Sigmoid colon (tissue), 4 donors: ENCODE measurements at regions not wholly inside any gene's neighbourhood (a gene's known extent, or its start where the extent isn't known, plus 50 kb on each side); places are given as distances from the start of the nearest gene placed in this dataset.

Experiments
- EP300 ChIP-seq, 4 donors: sonication (generic); formaldehyde crosslinking; IDR thresholded peaks; one replicate each; pipeline ENCODE4 v1.6.1; 2017; ENCODE audit warnings: antibody characterized with exemption in 4 of 4
- POLR2A ChIP-seq, 2 donors: fragments of 450-650 bp; IDR thresholded peaks; one replicate each; pipeline ENCODE4 v1.6.1; 2016; ENCODE audit warnings: antibody characterized with exemption in 2 of 2, mild to moderate bottlenecking in 2 of 2, moderate library complexity in 2 of 2
- POLR2AphosphoS5 ChIP-seq, 4 donors: sonication (generic); formaldehyde crosslinking; IDR thresholded peaks; one replicate each; pipeline ENCODE4 v1.6.1; 2017; ENCODE audit warnings: antibody characterized with exemption in 4 of 4
- TF ChIP-seq, protein P1 (sequence below), 4 experiments: fragments of 450-650 bp in 3 of 4; fragments of 200-600 bp in 1 of 4; IDR thresholded peaks; one replicate each; pipeline ENCODE4 v1.5.1; 2016 to 2019; ENCODE audit warnings: antibody characterized with exemption in 4 of 4, mild to moderate bottlenecking in 3 of 4, moderate library complexity in 2 of 4

DNA sequence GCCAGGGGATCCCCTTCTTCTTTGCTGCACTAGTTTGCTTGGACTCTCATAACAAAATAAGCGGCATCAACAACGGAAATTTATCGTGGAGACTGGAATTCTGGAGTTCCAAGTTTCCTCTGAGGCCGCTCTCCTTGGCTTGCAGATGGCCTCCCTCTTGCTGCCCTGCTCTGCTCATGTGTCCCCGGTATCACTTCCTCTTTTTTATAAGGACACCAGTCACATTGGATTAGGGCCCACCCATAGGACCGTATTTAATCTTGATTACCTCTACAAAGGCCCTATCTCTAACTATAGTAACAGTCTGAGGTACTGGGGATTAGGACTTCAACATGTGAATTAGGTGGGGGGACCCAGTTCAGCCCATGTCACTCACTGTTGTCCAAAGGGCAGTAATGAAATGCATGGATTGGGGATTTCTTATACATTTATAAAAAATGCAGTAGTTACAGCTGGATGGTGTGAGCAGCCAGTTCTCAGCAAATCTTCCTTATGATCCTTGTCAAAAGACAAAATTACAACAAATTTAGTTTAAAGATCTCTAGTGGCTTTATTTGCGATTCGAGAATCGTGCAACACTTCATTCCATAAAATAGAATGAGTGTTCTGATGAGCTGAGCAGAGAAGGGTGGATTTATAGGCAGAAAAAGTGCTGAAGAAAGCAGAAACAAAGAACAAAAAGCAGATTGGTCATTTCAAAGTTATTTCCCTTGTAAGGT is 59.3 kb upstream of the AKAP12 start:
- TF ChIP-seq, protein P1, sequence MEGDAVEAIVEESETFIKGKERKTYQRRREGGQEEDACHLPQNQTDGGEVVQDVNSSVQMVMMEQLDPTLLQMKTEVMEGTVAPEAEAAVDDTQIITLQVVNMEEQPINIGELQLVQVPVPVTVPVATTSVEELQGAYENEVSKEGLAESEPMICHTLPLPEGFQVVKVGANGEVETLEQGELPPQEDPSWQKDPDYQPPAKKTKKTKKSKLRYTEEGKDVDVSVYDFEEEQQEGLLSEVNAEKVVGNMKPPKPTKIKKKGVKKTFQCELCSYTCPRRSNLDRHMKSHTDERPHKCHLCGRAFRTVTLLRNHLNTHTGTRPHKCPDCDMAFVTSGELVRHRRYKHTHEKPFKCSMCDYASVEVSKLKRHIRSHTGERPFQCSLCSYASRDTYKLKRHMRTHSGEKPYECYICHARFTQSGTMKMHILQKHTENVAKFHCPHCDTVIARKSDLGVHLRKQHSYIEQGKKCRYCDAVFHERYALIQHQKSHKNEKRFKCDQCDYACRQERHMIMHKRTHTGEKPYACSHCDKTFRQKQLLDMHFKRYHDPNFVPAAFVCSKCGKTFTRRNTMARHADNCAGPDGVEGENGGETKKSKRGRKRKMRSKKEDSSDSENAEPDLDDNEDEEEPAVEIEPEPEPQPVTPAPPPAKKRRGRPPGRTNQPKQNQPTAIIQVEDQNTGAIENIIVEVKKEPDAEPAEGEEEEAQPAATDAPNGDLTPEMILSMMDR (IDR thresholded peaks at IDR 0.05) = no peak
- no peak for TF ChIP-seq POLR2AphosphoS5 (IDR thresholded peaks at IDR 0.05)
- no peak for TF ChIP-seq EP300 (IDR thresholded peaks at IDR 0.05)
- no peak for TF ChIP-seq POLR2A (IDR thresholded peaks at IDR 0.05)
